ENCODE measurements at regions not wholly inside any gene's neighbourhood (a gene's known extent, or its start where the extent isn't known, plus 50 kb on each side); places are given as distances from the start of the nearest gene placed in this dataset.
"Not testable (repeated sequence)": the region's sequence is repeated elsewhere in the genome, so short reads cannot be mapped to it uniquely, and the experiment has no call there.

DNA sequence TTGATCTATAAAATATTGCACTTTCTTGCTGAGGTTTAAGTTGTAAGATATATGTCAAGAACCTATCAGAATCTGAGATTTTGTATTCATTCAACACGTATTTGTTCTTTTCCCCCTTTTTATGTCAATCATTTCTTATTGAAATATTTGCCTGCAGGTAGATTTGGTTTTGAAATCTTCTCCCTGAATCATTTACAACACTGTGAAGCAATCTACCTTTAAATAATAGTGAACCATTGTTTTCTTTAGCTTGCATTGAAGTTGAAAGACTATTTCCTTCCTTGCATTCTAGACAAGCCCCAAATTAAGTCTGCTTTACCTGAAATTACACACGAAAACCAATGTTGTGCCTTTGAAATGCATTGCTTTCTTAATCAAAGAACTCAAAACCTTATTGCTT lies 460.2 kb downstream of the KIF2B start:
- no peak for DNase-seq (ENCODE audit: low read depth)
- no peak overlapping the region for H3K4me3 ChIP-seq (ENCODE audit: low read length)
- no peak for TF ChIP-seq CTCF (conservative IDR thresholded peaks at IDR 0.05; ENCODE audit: low read length)

GRCh38 chr17:54307351-54307750 lies 484.6 kb downstream of the KIF2B start:
- TF ChIP-seq CTCF (conservative IDR thresholded peaks at IDR 0.05; ENCODE audit: low read length) = no peak
- no peak for DNase-seq (ENCODE audit: low read depth)
- no peak overlapping the region for H3K4me3 ChIP-seq (ENCODE audit: low read length)

GRCh38 chr17:54324813-54325212 lies 502.1 kb downstream of the KIF2B start:
- no peak for TF ChIP-seq CTCF (conservative IDR thresholded peaks at IDR 0.05; ENCODE audit: low read length)
- DNase-seq (ENCODE audit: low read depth) = no peak

DNA sequence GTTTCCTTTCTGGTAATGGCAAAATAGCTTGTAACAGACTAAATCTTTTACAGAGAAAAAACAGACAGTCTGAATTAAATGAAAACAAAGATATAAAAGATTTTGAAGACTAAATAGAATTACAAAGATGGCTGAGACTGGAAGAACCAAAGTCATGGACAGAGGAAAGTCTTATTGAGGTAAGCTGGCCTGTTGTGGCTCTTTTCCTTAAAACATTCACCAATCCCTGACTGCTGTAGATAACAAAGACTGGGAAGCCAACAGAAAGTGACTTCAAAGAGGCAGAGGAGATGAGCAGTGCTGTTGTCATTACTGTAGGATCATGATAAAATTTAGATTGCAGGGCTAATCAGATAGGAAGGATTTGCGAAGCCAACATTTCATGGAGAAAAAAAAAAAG lies 517.0 kb downstream of the KIF2B start:
- no peak for DNase-seq (ENCODE audit: low read depth)
- TF ChIP-seq CTCF (conservative IDR thresholded peaks at IDR 0.05; ENCODE audit: low read length) = no peak
- H3K4me3 ChIP-seq (ENCODE audit: low read length) = no peak overlapping the region

More at GRCh38 chr17:54324813-54325212, 502.1 kb downstream of the KIF2B start:
- H3K4me3 ChIP-seq (ENCODE audit: low read length) = no peak overlapping the region

- no peak for TF ChIP-seq CTCF (conservative IDR thresholded peaks at IDR 0.05; ENCODE audit: low read length)
- no peak overlapping the region for H3K4me3 ChIP-seq (ENCODE audit: low read length)
- DNase-seq (ENCODE audit: low read depth) = no peak
These were observed 524.8 kb downstream of the KIF2B start for GRCh38 chr17:54347495-54347894.

GRCh38 chr17:54348234-54348633 lies 525.5 kb downstream of the KIF2B start:
- no peak for DNase-seq (ENCODE audit: low read depth)
- no peak for TF ChIP-seq CTCF (conservative IDR thresholded peaks at IDR 0.05; ENCODE audit: low read length)
- H3K4me3 ChIP-seq (ENCODE audit: low read length) = no peak overlapping the region

DNA sequence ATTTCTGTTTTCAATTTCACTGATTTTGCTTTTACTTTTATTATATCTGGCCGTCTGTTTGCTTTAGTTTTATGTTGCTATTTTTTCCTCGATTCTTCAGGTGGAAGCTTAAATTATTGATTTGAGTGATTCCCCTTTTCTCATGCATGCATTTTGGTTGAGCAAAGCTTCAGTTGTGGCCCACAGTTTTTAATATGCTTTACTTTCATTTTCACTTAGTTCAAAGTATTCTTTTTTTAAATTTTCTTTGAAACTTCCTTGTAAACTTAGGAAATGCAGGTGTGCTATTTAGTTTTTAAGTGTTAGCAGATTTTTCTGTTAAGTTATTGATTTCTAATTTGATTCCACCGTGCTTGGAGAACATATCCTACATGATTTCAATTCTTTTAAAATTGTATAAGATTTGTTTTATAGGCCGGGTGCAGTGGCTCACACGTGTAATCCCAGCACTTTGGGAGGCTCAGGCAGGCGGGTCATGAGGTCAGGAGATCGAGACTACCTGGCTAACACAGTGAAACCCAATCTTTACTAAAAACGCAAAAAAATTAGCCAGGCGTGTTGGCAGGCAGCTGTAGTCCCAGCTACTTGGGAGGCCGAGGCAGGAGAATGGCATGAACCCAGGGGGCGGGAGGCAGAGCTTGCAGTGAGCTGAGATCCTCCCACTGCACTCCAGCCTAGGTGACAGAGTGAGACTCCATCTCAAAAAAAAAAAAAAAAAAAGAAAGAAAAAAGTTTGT lies 531.2 kb downstream of the KIF2B start:
- TF ChIP-seq CTCF (conservative IDR thresholded peaks at IDR 0.05; ENCODE audit: low read length) = no peak
- DNase-seq (ENCODE audit: low read depth) = no peak
- no peak overlapping the region for H3K4me3 ChIP-seq (ENCODE audit: low read length)

GRCh38 chr17:54361073-54361472 lies 538.3 kb downstream of the KIF2B start:
- not testable (repeated sequence) for DNase-seq (ENCODE audit: low read depth); H3K4me3 ChIP-seq (ENCODE audit: low read length)

Measured in AG10803 (cell line).